ENCODE measurements at regions not wholly inside any gene's neighbourhood (a gene's known extent, or its start where the extent isn't known, plus 50 kb on each side); places are given as distances from the start of the nearest gene placed in this dataset.

- Histone ChIP-seq H3K27ac (no peak overlapping the region), H3K9me3 (no peaks in the 10 kb centered on the region), H3K36me3 (no peaks in the 10 kb centered on the region), H3K4me3 (no peak overlapping the region), H3K4me1 (no peaks in the 10 kb centered on the region), H3K27me3 (no peaks in the 10 kb centered on the region)
- DNase-seq (ENCODE audit: low spot score), result no peak
- no peak for TF ChIP-seq CTCF (IDR thresholded peaks at IDR 0.05)
Observed at GRCh38 chrX:97806946-97807345, 923.2 kb downstream of the RPA4 start.

- Histone ChIP-seq H3K27me3 (no peaks in the 10 kb centered on the region), H3K4me3 (no peak overlapping the region), H3K36me3 (no peaks in the 10 kb centered on the region), H3K27ac (no peak overlapping the region), H3K9me3 (no peaks in the 10 kb centered on the region), H3K4me1 (no peaks in the 10 kb centered on the region)
- no peak for TF ChIP-seq CTCF (IDR thresholded peaks at IDR 0.05)
- no peak for DNase-seq (ENCODE audit: low spot score)
Observed at GRCh38 chrX:97820170-97820569, 936.5 kb downstream of the RPA4 start.

GRCh38 chrX:97828471-97828870, 944.8 kb downstream of the RPA4 start:
- TF ChIP-seq CTCF (IDR thresholded peaks at IDR 0.05), result no peak
- Histone ChIP-seq H3K4me3 (no peak overlapping the region), H3K4me1 (no peaks in the 10 kb centered on the region), H3K27me3 (no peaks in the 10 kb centered on the region), H3K9me3 (no peaks in the 10 kb centered on the region), H3K27ac (no peak overlapping the region), H3K36me3 (no peaks in the 10 kb centered on the region)
- no peak for DNase-seq (ENCODE audit: low spot score)

- Histone ChIP-seq H3K4me3 (no peak overlapping the region), H3K4me1 (no peaks in the 10 kb centered on the region), H3K27me3 (no peaks in the 10 kb centered on the region), H3K9me3 (no peaks in the 10 kb centered on the region), H3K27ac (no peak overlapping the region), H3K36me3 (no peaks in the 10 kb centered on the region)
- no peak for DNase-seq (ENCODE audit: low spot score)
- TF ChIP-seq CTCF (IDR thresholded peaks at IDR 0.05), result no peak
Observed at GRCh38 chrX:97835969-97836368, 952.3 kb downstream of the RPA4 start.

- no peak for DNase-seq (ENCODE audit: low spot score)
- Histone ChIP-seq H3K36me3 (no peaks in the 10 kb centered on the region), H3K9me3 (no peaks in the 10 kb centered on the region), H3K4me1 (no peaks in the 10 kb centered on the region), H3K4me3 (no peak overlapping the region), H3K27me3 (no peaks in the 10 kb centered on the region), H3K27ac (no peak overlapping the region)
- no peak for TF ChIP-seq CTCF (IDR thresholded peaks at IDR 0.05)
Observed at GRCh38 chrX:97841544-97842179, 958.0 kb downstream of the RPA4 start.

Data from right atrium auricular region (tissue), 2 donors.